ENCODE measurements at regions not wholly inside any gene's neighbourhood (a gene's known extent, or its start where the extent isn't known, plus 50 kb on each side); places are given as distances from the start of the nearest gene placed in this dataset.

DNA sequence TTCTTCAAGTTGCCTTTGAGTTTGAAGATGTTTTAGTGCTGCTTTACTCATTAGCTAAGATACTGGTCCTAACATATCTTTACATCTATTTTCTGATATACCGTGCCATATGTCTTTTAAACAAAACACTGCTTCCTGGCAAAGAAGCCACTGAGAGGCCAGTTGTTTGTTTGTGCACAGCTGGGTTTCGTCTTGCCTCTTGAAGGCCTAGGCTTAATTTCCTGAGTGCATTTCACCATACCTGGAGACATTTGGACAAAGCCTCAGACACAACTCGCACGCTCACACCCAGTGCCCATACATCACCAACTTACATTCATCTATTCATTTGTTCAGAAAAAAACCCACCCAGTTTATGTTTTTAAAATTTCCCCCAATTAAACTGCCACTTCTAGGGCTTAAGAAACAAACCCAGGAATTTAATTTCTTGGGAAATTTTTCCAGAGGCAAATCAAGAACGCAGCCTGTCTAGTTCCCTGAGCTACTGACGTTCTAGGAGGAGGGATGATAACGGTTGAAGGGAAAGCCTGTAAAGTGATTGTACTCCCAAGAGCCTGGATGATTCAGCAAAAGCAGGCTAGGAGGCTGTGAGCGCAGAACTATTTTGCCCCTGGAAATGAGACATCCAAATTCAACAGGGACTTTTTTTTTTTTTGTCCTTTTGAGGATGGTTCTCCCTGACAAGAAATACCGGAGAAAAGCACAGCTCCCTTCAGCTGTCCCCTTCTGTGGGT is 77.7 kb downstream of the OLIG3 start:
- H3K36me3 ChIP-seq, result no peaks in the 10 kb centered on the region
- in situ Hi-C loops (cut with MboI; ENCODE audit: low pct_ligation_motif_present in 1 of 4, low pct_unique_long_range_greater_than_20kb in 1 of 4, low sequenced_read_pairs in 3 of 4), result no loop called here
- no peak for DNase-seq
- WGBS, 2 donors (ENCODE audit: low coverage in 1 of 2), result 80 to 88% methylated on average over 8 to 9 of the region's 9 CpGs
- peaks cover 0 to 7% (median 0%) of the 10 kb centered on the region in 4 donors for H3K4me1 ChIP-seq
- intact Hi-C loops (cut with DNase I; ENCODE audit: low total_unique reads), result no loop called here
- H3K27ac ChIP-seq, result no peak overlapping the region
- no peaks in the 10 kb centered on the region for H3K9me3 ChIP-seq
- TF ChIP-seq, protein P1, sequence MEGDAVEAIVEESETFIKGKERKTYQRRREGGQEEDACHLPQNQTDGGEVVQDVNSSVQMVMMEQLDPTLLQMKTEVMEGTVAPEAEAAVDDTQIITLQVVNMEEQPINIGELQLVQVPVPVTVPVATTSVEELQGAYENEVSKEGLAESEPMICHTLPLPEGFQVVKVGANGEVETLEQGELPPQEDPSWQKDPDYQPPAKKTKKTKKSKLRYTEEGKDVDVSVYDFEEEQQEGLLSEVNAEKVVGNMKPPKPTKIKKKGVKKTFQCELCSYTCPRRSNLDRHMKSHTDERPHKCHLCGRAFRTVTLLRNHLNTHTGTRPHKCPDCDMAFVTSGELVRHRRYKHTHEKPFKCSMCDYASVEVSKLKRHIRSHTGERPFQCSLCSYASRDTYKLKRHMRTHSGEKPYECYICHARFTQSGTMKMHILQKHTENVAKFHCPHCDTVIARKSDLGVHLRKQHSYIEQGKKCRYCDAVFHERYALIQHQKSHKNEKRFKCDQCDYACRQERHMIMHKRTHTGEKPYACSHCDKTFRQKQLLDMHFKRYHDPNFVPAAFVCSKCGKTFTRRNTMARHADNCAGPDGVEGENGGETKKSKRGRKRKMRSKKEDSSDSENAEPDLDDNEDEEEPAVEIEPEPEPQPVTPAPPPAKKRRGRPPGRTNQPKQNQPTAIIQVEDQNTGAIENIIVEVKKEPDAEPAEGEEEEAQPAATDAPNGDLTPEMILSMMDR (IDR thresholded peaks at IDR 0.05), result no peak
- no peak for TF ChIP-seq POLR2A (IDR thresholded peaks at IDR 0.05)
- no peak for TF ChIP-seq POLR2AphosphoS5 (IDR thresholded peaks at IDR 0.05)
- no peak for TF ChIP-seq EP300 (IDR thresholded peaks at IDR 0.05; ENCODE audit: low read depth)
- peaks cover 9% of the 10 kb centered on the region for H3K27me3 ChIP-seq
- H3K4me3 ChIP-seq, result no peak overlapping the region

- in situ Hi-C loops (cut with MboI; ENCODE audit: low pct_ligation_motif_present in 1 of 4, low pct_unique_long_range_greater_than_20kb in 1 of 4, low sequenced_read_pairs in 3 of 4), result no loop called here
- H3K27me3 ChIP-seq, result peaks cover 9% of the 10 kb centered on the region
- no peaks in the 10 kb centered on the region for H3K36me3 ChIP-seq
- H3K4me1 ChIP-seq, result peaks cover 0 to 7% (median 0%) of the 10 kb centered on the region in 4 donors
- no peak for DNase-seq
- WGBS, 2 donors (ENCODE audit: low coverage in 1 of 2), result 33 to 40% methylated on average over 4 to 5 of the region's 5 CpGs
- intact Hi-C loops (cut with DNase I; ENCODE audit: low total_unique reads), result no loop called here
- H3K9me3 ChIP-seq, result no peaks in the 10 kb centered on the region
- TF ChIP-seq POLR2A (IDR thresholded peaks at IDR 0.05) (no peak), POLR2AphosphoS5 (IDR thresholded peaks at IDR 0.05) (no peak), EP300 (IDR thresholded peaks at IDR 0.05; ENCODE audit: low read depth) (no peak)
- no peak overlapping the region for H3K27ac ChIP-seq
- peak overlapping the region in 1 of 4 donors; percentile 26 for H3K4me3 ChIP-seq
Observed at GRCh38 chr6:137415834-137416190, 78.4 kb downstream of the OLIG3 start.

DNA sequence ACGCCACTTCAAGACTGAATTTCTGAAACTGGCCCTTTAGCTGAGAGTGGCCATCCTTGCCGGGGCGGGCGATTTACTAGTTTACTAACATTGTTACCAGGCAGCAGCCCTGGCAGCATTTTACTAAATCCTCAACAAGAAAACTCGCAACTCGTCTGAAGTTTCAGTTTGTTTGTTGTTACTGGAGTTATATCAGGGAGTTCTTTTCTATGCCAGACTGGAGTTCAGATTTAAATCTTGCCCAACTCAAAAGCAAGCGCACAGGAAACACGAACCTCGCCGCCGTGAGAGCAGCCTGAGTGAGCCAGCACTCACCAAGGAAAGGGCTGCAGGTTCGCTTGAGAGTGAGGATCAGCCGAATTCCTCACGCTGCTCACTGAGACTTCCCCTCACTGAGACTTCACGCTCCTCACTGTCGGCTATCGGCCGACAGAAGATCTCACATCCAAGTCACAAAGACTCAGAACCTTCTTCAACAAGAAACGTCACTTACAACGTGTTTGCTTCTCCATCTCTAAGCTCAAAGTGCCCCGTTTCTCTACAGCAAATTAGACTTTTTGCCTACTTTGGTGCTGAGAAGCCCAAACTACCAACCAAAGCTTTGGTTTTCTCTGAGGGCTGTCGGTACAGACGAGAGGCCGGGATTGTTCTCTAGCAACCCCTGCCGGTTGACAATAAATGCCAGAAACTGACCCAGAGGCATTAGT is 78.9 kb downstream of the OLIG3 start:
- Histone ChIP-seq H3K4me1 (peaks cover 0 to 7% (median 0%) of the 10 kb centered on the region in 4 donors), H3K27ac (peak overlapping the region; percentile 21 to 58 (median 44)), H3K9me3 (no peaks in the 10 kb centered on the region), H3K27me3 (peaks cover 9% of the 10 kb centered on the region), H3K4me3 (peak overlapping the region; percentile 26 to 54 (median 28)), H3K36me3 (no peaks in the 10 kb centered on the region)
- in situ Hi-C loops (cut with MboI; ENCODE audit: low pct_ligation_motif_present in 1 of 4, low pct_unique_long_range_greater_than_20kb in 1 of 4, low sequenced_read_pairs in 3 of 4) (no loop called here), intact Hi-C loops (cut with DNase I; ENCODE audit: low total_unique reads) (no loop called here)
- DNase-seq, result peak; percentile 54
- no peak for TF ChIP-seq POLR2AphosphoS5 (IDR thresholded peaks at IDR 0.05)
- TF ChIP-seq, protein P1 (IDR thresholded peaks at IDR 0.05), result peak; percentile 49 to 63 (median 60)
- WGBS, 2 donors (ENCODE audit: low coverage in 1 of 2), result 4 to 19% methylated on average over 6 to 25 of the region's 25 CpGs

GRCh38 chr6:137414599-137414998 is 79.6 kb downstream of the OLIG3 start:
- no peak for TF ChIP-seq POLR2A (IDR thresholded peaks at IDR 0.05)
- TF ChIP-seq, protein P1 (IDR thresholded peaks at IDR 0.05), result no peak
- TF ChIP-seq POLR2AphosphoS5 (IDR thresholded peaks at IDR 0.05), result no peak
- no peak for TF ChIP-seq EP300 (IDR thresholded peaks at IDR 0.05; ENCODE audit: low read depth)
- 33 to 59% methylated on average over 4 to 7 of the region's 7 CpGs for WGBS, 2 donors (ENCODE audit: low coverage in 1 of 2)
- no peak for DNase-seq
- in situ Hi-C loops (cut with MboI; ENCODE audit: low pct_ligation_motif_present in 1 of 4, low pct_unique_long_range_greater_than_20kb in 1 of 4, low sequenced_read_pairs in 3 of 4), result no loop called here
- no peaks in the 10 kb centered on the region for H3K36me3 ChIP-seq
- no peak overlapping the region for H3K27ac ChIP-seq
- peaks cover 9% of the 10 kb centered on the region for H3K27me3 ChIP-seq
- H3K4me3 ChIP-seq, result peak overlapping the region in 3 of 4 donors; percentile 26 to 54 (median 31)
- no peaks in the 10 kb centered on the region for H3K9me3 ChIP-seq
- peaks cover 0 to 7% (median 0%) of the 10 kb centered on the region in 4 donors for H3K4me1 ChIP-seq
- intact Hi-C loops (cut with DNase I; ENCODE audit: low total_unique reads), result no loop called here
